Small intestine (tissue), 7 donors: ENCODE measurements at regions not wholly inside any gene's neighbourhood (a gene's known extent, or its start where the extent isn't known, plus 50 kb on each side); places are given as distances from the start of the nearest gene placed in this dataset.
A peak's percentile ranks its signal among the peaks of the same experiment; 100 is the strongest.

Source experiments
- DNase-seq, 2 donors: peaks; one replicate each; pipeline versions ENCODE4 v3.0.0 to v3.0.0-alpha.2; 2013
- FAIRE-seq: peaks from 2 replicates; lab custom pipeline; 2012; peaks lifted over from hg19 to GRCh38; lab: Jason Lieb, UNC
- H3K27ac ChIP-seq, 3 donors: one replicate each; pipeline ENCODE4 v1.5.1; 2013; ENCODE audit warnings: low read length in 2 of 3, mild to moderate bottlenecking in 2 of 3, control low read depth in 1 of 3, inconsistent platforms in 1 of 3, low read depth in 1 of 3, moderate library complexity in 1 of 3
- H3K27me3 ChIP-seq, 3 donors: one replicate each; pipeline ENCODE4 v1.6.1; 2013; ENCODE audit warnings: low read length in 3 of 3, inconsistent platforms in 1 of 3; ENCODE audit not compliant: control insufficient read depth in 3 of 3, insufficient read depth in 3 of 3
- H3K36me3 ChIP-seq, 3 donors: one replicate each; pipeline ENCODE4 v1.6.1; 2013; ENCODE audit warnings: low read length in 3 of 3, inconsistent platforms in 1 of 3, low read depth in 1 of 3, mild to moderate bottlenecking in 1 of 3, moderate library complexity in 1 of 3; ENCODE audit not compliant: control insufficient read depth in 3 of 3, insufficient read depth in 2 of 3
- H3K4me1 ChIP-seq, 3 donors: one replicate each; pipeline ENCODE4 v1.6.1; 2013; ENCODE audit warnings: low read length in 2 of 3, inconsistent platforms in 1 of 3, low read depth in 1 of 3, mild to moderate bottlenecking in 1 of 3, moderate library complexity in 1 of 3; ENCODE audit not compliant: control insufficient read depth in 3 of 3, insufficient read depth in 2 of 3
- H3K4me3 ChIP-seq, 3 donors: one replicate each; pipeline ENCODE4 v1.5.1; 2013; ENCODE audit warnings: low read length in 3 of 3, control low read depth in 1 of 3, inconsistent platforms in 1 of 3, low read depth in 1 of 3, mild to moderate bottlenecking in 1 of 3, moderate library complexity in 1 of 3
- H3K9me3 ChIP-seq, 2 donors: one replicate each; pipeline ENCODE4 v1.6.1; 2013; ENCODE audit warnings: low read depth in 1 of 2, low read length in 1 of 2; ENCODE audit not compliant: control insufficient read depth in 2 of 2, insufficient read depth in 1 of 2
- whole genome bisulfite sequencing, 3 donors: extraction: QIAGEN DNeasy Blood & Tissue Kit; methylation state at CpG; one replicate each; pipeline ENCODE4 v1.1.7; 2013; 5-methylcytosine and 5-hydroxymethylcytosine counted together
- donor health status: healthy with polysubstance abuse.
- donor health status: control.
- donor health status: control.
- donor health status: Bipolar disorder and iron deficiency.
- donor health status: healthy.

DNA sequence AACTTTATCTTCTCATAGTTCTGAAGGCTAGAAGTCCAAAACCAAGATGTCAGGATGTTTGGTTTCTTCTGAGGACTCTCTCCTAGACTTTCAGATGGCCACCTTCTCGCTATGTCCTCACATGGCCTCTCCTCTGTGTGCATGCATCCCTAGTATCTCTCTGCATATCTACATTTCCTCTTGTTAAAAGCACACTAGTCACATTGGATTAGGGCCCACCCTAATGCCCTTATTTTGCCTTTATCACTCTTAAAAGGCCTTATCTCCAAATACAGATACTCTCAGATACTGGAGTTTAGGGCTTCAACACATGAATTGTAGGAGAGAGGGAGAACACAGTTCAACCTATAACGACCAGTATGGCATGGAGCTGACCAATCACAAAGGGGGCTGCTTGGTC, 151.7 kb downstream of the PRELID2 start:
- FAIRE-seq: no peak
- H3K27ac ChIP-seq: no peak overlapping the region
- peaks cover 0 to 4% (median 2%) of the 10 kb centered on the region in 3 donors for H3K4me1 ChIP-seq
- peaks cover 0 to 3% (median 0%) of the 10 kb centered on the region in 3 donors for H3K36me3 ChIP-seq
- no peaks in the 10 kb centered on the region for H3K27me3 ChIP-seq
- no peak for DNase-seq
- 78 to 86% (median 83%) methylated on average over 2 of the region's 2 CpGs for WGBS, 3 donors
- H3K9me3 ChIP-seq: no peaks in the 10 kb centered on the region
- H3K4me3 ChIP-seq: no peak overlapping the region

DNA sequence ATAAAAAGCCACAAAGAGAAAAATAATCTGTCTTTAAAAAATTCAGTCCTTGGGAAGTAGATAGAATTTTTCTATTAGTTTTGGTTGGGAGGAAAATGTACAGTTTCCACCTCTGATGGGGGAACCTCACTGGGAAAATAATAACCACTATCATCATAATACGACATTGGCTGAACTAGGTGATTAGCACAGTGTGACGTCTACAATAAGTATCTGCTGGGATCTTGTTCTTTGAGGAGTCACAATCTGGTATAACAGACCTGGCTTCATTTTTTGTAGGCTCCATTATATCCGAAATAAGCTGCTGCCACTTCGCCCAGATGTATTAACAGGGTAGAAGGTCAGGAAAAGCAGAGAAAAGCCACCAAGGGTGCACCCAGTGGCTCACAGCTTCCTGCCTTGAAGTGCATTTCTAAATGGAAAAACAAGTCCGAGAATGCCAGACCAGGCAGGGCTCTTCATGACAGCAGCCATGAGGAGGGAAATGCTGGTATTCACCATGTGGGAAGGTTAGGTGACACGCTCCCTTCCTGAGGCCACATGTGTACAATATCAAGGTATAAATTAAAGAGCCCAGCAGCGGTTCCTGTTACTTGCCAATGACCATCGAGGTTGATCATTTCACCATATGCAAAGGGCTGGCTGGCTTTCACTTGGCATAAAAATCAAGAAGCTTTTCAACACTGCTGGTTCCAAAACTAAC, 152.8 kb downstream of the PRELID2 start:
- no peaks in the 10 kb centered on the region for H3K9me3 ChIP-seq
- H3K36me3 ChIP-seq: no peaks in the 10 kb centered on the region
- H3K27me3 ChIP-seq: no peaks in the 10 kb centered on the region
- no peak for FAIRE-seq
- H3K27ac ChIP-seq: no peak overlapping the region
- H3K4me1 ChIP-seq: peaks cover 0 to 4% (median 2%) of the 10 kb centered on the region in 3 donors
- DNase-seq: no peak
- 83 to 92% (median 85%) methylated on average over 8 of the region's 8 CpGs for WGBS, 3 donors
- no peak overlapping the region for H3K4me3 ChIP-seq

DNA sequence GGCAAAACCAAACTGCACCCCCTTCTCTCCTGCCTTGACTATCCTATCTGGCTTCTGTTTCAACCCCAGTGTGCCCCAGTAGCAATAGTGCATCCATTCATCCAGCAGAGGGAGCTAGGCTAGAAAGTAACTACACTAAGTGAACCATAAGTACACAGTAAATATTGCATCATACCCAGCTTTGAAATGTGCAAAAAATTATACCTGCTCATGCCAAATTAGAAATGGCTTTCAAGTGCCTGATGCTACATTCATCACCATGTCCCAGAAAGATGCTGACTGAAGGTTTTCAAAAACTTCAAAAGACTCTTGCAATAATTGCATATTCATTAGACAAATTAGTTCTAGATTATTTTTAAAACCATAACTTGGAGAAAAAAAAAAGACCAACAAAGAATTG, 153.5 kb downstream of the PRELID2 start:
- H3K27me3 ChIP-seq: no peaks in the 10 kb centered on the region
- no peaks in the 10 kb centered on the region for H3K36me3 ChIP-seq
- H3K4me1 ChIP-seq: peaks cover 0 to 4% (median 2%) of the 10 kb centered on the region in 3 donors
- FAIRE-seq (peak; percentile 70), DNase-seq (peak; percentile 69 to 74)
- no peak overlapping the region for H3K4me3 ChIP-seq
- no peak overlapping the region for H3K27ac ChIP-seq
- no peaks in the 10 kb centered on the region for H3K9me3 ChIP-seq

DNA sequence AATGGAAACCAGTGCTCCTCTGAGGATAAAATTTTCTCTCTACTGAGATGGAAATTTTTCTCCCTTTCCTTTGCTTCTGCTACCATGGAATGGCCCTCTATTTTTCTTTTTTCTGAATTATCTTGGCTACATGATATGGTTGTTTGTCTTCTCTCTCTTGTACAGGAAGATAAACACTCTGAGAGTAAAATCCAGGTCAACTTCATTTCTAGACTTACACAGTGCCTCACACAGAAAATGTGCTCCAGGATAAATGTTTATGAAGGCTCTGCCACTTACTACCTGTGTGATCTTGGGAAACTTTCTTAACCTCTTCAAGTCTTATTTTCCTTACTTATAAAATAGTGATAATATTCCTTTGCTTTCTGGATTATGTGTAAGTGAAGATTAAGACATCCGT, 153.9 kb downstream of the PRELID2 start:
- 92 to 93% (median 92%) methylated on average over 1 of the region's 1 CpG for WGBS, 3 donors
- H3K36me3 ChIP-seq: no peaks in the 10 kb centered on the region
- H3K27ac ChIP-seq: no peak overlapping the region
- H3K4me3 ChIP-seq: no peak overlapping the region
- H3K27me3 ChIP-seq: no peaks in the 10 kb centered on the region
- FAIRE-seq (no peak), DNase-seq (no peak)
- peaks cover 0 to 4% (median 2%) of the 10 kb centered on the region in 3 donors for H3K4me1 ChIP-seq
- H3K9me3 ChIP-seq: no peaks in the 10 kb centered on the region

DNA sequence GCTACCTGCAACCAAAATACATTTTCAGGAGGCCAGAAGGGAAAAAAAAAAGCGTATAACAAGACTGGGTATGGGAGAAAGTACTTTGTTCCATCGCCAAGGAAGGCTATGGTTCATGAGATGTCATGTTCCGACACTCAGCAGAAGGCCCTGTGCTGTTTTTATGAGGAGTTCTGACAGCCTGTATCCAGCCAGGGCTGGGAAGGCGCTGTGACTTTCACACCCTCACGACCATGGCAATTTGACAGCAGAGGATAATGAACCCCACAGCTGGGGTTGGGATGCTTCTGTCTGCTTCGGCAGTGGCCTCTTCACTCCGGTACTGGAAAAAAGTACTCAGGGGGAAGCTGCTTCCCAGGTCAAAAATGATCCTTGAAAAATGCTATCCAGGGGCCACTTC, 154.4 kb downstream of the PRELID2 start:
- 72 to 89% (median 78%) methylated on average over 7 of the region's 7 CpGs for WGBS, 3 donors
- no peak overlapping the region for H3K4me3 ChIP-seq

DNA sequence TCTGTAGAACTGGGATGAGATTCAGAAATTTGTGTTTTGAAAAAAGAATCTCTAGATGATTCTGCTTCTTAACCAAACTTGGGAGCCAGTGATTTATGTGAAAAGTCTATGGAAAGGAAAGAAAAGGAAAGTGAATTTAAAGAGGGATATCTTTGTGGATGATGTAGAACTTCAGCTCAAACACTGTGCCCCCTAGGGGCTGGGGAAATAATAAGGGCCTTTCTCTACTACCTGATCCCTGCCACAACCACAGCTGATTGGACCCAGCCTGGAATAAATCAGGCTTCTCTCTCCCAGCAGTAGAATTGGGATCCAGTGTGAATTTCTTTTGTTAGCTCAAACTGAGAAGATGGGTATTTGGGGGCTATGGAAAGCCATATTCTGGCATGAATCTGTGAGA, 155.0 kb downstream of the PRELID2 start:
- no peak for FAIRE-seq
- H3K27ac ChIP-seq: no peak overlapping the region
- H3K4me3 ChIP-seq: no peak overlapping the region
- no peaks in the 10 kb centered on the region for H3K36me3 ChIP-seq
- peaks cover 0 to 4% (median 2%) of the 10 kb centered on the region in 3 donors for H3K4me1 ChIP-seq
- no peak for DNase-seq
- H3K27me3 ChIP-seq: no peaks in the 10 kb centered on the region
- no peaks in the 10 kb centered on the region for H3K9me3 ChIP-seq

More for the DNA sequence above, 154.4 kb downstream of the PRELID2 start:
- Histone ChIP-seq H3K27ac (no peak overlapping the region), H3K36me3 (no peaks in the 10 kb centered on the region), H3K9me3 (no peaks in the 10 kb centered on the region), H3K4me1 (peaks cover 0 to 4% (median 2%) of the 10 kb centered on the region in 3 donors), H3K27me3 (no peaks in the 10 kb centered on the region)
- FAIRE-seq (no peak), DNase-seq (no peak)

DNA sequence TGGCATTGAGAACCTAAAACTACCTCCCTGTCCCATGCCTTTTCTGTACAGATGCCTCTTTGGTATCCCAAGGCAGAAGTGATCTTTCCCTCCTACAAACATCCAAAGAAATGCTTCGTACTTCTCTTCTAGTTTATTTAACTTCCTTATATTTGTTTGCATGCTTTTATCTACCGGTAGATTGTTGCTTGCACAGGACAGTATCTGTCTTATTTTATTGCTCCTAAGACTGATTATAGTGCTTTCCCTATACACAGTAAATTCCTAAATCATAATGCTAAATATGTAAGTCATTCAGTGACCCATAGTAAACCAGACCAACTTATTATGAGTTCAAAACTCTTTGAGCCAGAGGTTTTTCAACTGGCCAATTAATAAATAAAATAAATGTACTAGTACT, 156.9 kb downstream of the PRELID2 start:
- FAIRE-seq (no peak), DNase-seq (peak in 1 of 2 donors; percentile 25)
- H3K9me3 ChIP-seq: no peaks in the 10 kb centered on the region
- 23 to 42% (median 29%) methylated on average over 2 of the region's 2 CpGs for WGBS, 3 donors
- peaks cover 0 to 4% (median 2%) of the 10 kb centered on the region in 3 donors for H3K4me1 ChIP-seq
- H3K27ac ChIP-seq: no peak overlapping the region
- H3K36me3 ChIP-seq: no peaks in the 10 kb centered on the region
- H3K4me3 ChIP-seq: no peak overlapping the region
- no peaks in the 10 kb centered on the region for H3K27me3 ChIP-seq

DNA sequence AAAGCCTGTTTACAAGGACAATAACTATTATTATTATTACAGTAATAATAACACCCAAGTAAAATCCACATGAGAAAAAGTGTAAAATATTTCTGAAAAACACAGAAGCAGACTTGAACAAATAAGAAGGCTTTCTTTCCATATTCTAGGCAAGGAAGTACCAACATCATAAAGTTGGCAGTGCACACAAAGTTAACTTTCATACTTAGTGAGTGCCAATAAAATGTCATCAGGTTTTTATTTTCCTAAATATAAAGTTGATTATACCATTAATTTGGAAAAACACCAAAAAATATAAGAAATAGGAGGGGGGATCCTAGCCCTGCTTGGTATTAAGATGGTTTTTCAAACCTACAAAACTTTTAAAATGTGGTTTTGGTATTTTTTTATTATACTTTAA, 161.4 kb downstream of the PRELID2 start:
- DNase-seq (no peak), FAIRE-seq (no peak)
- Histone ChIP-seq H3K27me3 (no peaks in the 10 kb centered on the region), H3K36me3 (no peaks in the 10 kb centered on the region), H3K4me3 (no peak overlapping the region), H3K27ac (no peak overlapping the region), H3K9me3 (no peaks in the 10 kb centered on the region), H3K4me1 (peaks cover 0 to 5% (median 4%) of the 10 kb centered on the region in 3 donors)

DNA sequence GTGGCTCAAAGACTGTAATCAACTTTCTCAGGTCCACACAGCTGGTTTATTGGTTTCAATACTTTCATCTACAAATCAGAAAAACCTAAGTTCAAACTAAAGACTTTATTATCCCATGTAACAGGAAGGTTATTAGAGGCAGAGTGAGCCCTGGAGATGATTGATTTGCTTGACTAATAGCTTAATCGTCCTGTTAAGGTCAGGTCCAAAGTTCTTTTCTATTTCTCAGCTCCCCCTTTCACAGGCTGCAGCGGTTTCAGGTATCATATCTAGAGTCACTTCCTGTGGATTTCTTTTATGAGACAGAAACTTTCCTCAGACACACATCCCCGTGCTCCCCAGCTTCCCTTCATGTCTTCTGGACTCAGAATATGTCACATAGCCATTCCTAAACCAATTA, 166.4 kb downstream of the PRELID2 start:
- peak; percentile 93 for FAIRE-seq
- 13 to 47% (median 13%) methylated on average over 3 of the region's 3 CpGs for WGBS, 3 donors
- peak; percentile 88 to 96 for DNase-seq

More for the DNA sequence above, 166.4 kb downstream of the PRELID2 start:
- H3K4me1 ChIP-seq: peaks cover 0 to 22% (median 4%) of the 10 kb centered on the region in 3 donors
- peak overlapping the region in 2 of 3 donors; percentile 56 to 72 for H3K27ac ChIP-seq
- H3K9me3 ChIP-seq: no peaks in the 10 kb centered on the region
- no peaks in the 10 kb centered on the region for H3K27me3 ChIP-seq
- no peak overlapping the region for H3K4me3 ChIP-seq
- no peaks in the 10 kb centered on the region for H3K36me3 ChIP-seq
